ENCODE measurements at regions not wholly inside any gene's neighbourhood (a gene's known extent, or its start where the extent isn't known, plus 50 kb on each side); places are given as distances from the start of the nearest gene placed in this dataset.

- TF ChIP-seq CTCF (IDR thresholded peaks at IDR 0.05; ENCODE audit: low read length) (no peak), EZH2 (optimal IDR thresholded peaks at IDR 0.05; ENCODE audit: low read depth, low read length) (no peak), EZH2phosphoT487 (IDR thresholded peaks at IDR 0.05; ENCODE audit: low read length) (no peak)
Measured at GRCh38 chr9:28650327-28650726, 1077.0 kb upstream of the C9orf72 start.
